CD4-positive, alpha-beta memory T cell (primary cell): ENCODE measurements at regions not wholly inside any gene's neighbourhood (a gene's known extent, or its start where the extent isn't known, plus 50 kb on each side); places are given as distances from the start of the nearest gene placed in this dataset.

Experiments used
- CTCF ChIA-PET: fragments of 350-600 bp; sonication (Branson Sonifier 250); formaldehyde crosslinking; loops from one replicate; lab custom pipeline; 2021; ENCODE audit warnings: inconsistent platforms; ENCODE audit not compliant: partially characterized antibody; lab: Charles Lee
- POLR2A ChIA-PET: fragments of 350-600 bp; sonication (Branson Sonifier 250); formaldehyde crosslinking; loops from one replicate; lab custom pipeline; 2021; ENCODE audit not compliant: partially characterized antibody; lab: Charles Lee
- DNase-seq, 5 donors: peaks; one replicate each; pipeline versions ENCODE4 v3.0.0 to v3.0.0-alpha.2; 2020 to 2022; ENCODE audit warnings: mixed read lengths in 1 of 5
- H3K27ac ChIP-seq: one replicate; pipeline ENCODE4 v1.7.0; 2013; ENCODE audit warnings: low read depth, low read length
- H3K27me3 ChIP-seq: 2 replicates; pipeline ENCODE4 v1.7.0; 2013; ENCODE audit warnings: mild to moderate bottlenecking, low read length, moderate library complexity; ENCODE audit not compliant: insufficient read depth
- H3K36me3 ChIP-seq: 2 replicates; pipeline ENCODE4 v1.7.0; 2013; ENCODE audit warnings: mild to moderate bottlenecking, low read length, moderate library complexity; ENCODE audit not compliant: insufficient read depth
- H3K4me1 ChIP-seq: 2 replicates; pipeline ENCODE4 v1.7.0; 2013; ENCODE audit warnings: mild to moderate bottlenecking, low read length, moderate library complexity; ENCODE audit not compliant: insufficient read depth
- H3K4me3 ChIP-seq, 2 donors: one replicate each; pipeline ENCODE4 v1.7.0; 2013; ENCODE audit warnings: low read length in 2 of 2, mild to moderate bottlenecking in 1 of 2
- H3K9me3 ChIP-seq, 2 donors: one replicate each; pipeline ENCODE4 v1.7.0; 2013; ENCODE audit warnings: low read length in 2 of 2, control low read depth in 1 of 2; ENCODE audit not compliant: control insufficient read depth in 1 of 2
- H3K27ac Mint-ChIP-seq, 7 donors: one replicate each; pipeline ENCODE4 v1.8.0; 2020 to 2021; ENCODE audit warnings: mixed read lengths in 7 of 7, mild to moderate bottlenecking in 6 of 7, inconsistent platforms in 3 of 7, moderate library complexity in 3 of 7
- H3K27me3 Mint-ChIP-seq, 2 donors: one replicate each; pipeline ENCODE4 v1.8.0; 2020 to 2021; ENCODE audit warnings: mixed read lengths in 2 of 2
- H3K36me3 Mint-ChIP-seq, 2 donors: one replicate each; pipeline ENCODE4 v1.8.0; 2020 to 2021; ENCODE audit warnings: mixed read lengths in 2 of 2, inconsistent platforms in 1 of 2, mild to moderate bottlenecking in 1 of 2
- H3K4me1 Mint-ChIP-seq, 4 donors: one replicate each; pipeline ENCODE4 v1.8.0; 2020 to 2021; ENCODE audit warnings: mixed read lengths in 4 of 4, mild to moderate bottlenecking in 1 of 4
- H3K4me3 Mint-ChIP-seq, 8 donors: one replicate each; pipeline ENCODE4 v1.8.0; 2020 to 2021; ENCODE audit warnings: mixed read lengths in 8 of 8, mild to moderate bottlenecking in 7 of 8, moderate library complexity in 6 of 8, inconsistent platforms in 3 of 8
- H3K9me3 Mint-ChIP-seq, 8 donors: one replicate each; pipeline ENCODE4 v1.8.0; 2020 to 2021; ENCODE audit warnings: mixed read lengths in 8 of 8, mild to moderate bottlenecking in 5 of 8, inconsistent platforms in 3 of 8, moderate library complexity in 1 of 8
- intact Hi-C: fragments of 100-400 bp; cut with micrococcal nuclease; formaldehyde crosslinking; loops from one replicate; pipeline ENCODE4 v1.15.1; 2023

DNA sequence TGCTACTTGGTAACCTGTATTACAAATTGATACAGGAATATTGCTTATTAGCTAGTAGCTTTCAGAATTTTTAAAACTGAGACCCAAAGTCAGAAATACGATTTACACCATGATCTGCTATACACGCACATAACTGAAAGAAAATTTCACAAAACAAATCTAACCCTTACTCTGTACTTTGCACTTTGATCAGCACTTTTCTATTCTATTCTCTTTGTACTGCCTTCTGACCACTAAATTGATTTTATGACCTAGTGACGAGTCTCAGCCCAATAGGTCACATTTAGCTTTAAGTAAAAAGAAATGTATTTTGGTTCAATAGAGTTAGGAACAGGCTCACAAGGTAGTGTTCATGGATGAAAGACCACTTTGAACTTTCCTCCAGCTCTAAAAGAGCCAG is 252.5 kb downstream of the TBX18 start:
- no peaks in the 10 kb centered on the region for H3K9me3 ChIP-seq
- Mint-ChIP-seq H3K4me3 (no peak overlapping the region), H3K27ac (no peak overlapping the region), H3K9me3 (peaks cover 0 to 9% (median 3%) of the 10 kb centered on the region in 8 donors), H3K4me1 (no peaks in the 10 kb centered on the region), H3K27me3 (no peaks in the 10 kb centered on the region), H3K36me3 (no peaks in the 10 kb centered on the region)
- no peaks in the 10 kb centered on the region for H3K36me3 ChIP-seq
- POLR2A ChIA-PET, result no interaction called here
- intact Hi-C loops, result no loop called here
- H3K4me1 ChIP-seq, result no peaks in the 10 kb centered on the region
- DNase-seq, result no peak
- no peak overlapping the region for H3K27ac ChIP-seq
- no peaks in the 10 kb centered on the region for H3K27me3 ChIP-seq
- CTCF ChIA-PET, result no interaction called here
- no peak overlapping the region for H3K4me3 ChIP-seq

DNA sequence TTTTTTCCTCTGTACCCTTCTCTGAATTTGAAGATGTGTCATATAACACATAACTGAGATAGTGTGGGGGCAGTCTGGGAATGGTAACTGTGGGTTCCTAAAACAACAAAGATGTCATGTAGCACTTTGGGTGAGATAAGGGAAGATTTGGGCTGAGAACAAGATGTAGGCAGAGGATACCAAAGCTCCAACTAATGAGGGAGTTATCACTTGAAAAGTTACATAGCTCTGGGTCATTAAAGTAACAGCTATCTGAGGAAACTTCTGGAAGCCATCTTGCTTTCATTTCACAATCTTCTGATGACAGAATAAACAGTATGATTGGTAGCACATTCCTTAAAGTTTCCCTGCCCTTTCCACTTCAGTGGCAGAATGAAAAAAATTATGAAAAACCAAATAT is 255.4 kb downstream of the TBX18 start:
- H3K27me3 Mint-ChIP-seq, result no peaks in the 10 kb centered on the region
- peaks cover 0 to 12% (median 7%) of the 10 kb centered on the region in 8 donors for H3K9me3 Mint-ChIP-seq
- H3K36me3 ChIP-seq, result no peaks in the 10 kb centered on the region
- no peaks in the 10 kb centered on the region for H3K27me3 ChIP-seq
- no peaks in the 10 kb centered on the region for H3K36me3 Mint-ChIP-seq
- H3K4me1 Mint-ChIP-seq, result no peaks in the 10 kb centered on the region
- H3K4me3 ChIP-seq, result no peak overlapping the region
- H3K4me1 ChIP-seq, result no peaks in the 10 kb centered on the region
- no peak overlapping the region for H3K27ac ChIP-seq
- H3K9me3 ChIP-seq, result no peaks in the 10 kb centered on the region
- intact Hi-C loops, result no loop called here
- no peak for DNase-seq
- CTCF ChIA-PET, result no interaction called here
- no peak overlapping the region for H3K4me3 Mint-ChIP-seq
- POLR2A ChIA-PET, result no interaction called here
- no peak overlapping the region for H3K27ac Mint-ChIP-seq

DNA sequence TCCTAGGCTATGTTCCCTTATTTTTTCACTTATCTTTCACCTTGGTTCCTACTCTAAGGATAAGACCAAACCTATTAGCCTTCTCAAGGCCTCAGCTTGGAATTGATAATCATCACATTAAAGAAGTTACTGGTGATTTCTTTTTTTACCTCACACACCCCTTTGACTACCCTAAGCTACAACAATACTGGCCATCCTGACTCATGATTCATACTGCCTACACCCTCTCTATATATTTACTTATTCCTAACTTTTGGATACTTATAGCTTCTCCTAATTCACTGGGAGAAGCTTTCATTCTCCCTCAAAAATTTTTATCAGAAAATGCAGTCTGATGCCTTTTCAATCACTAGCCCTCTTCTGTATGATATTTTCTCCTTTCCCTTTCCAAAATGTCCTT is 256.1 kb downstream of the TBX18 start:
- no peaks in the 10 kb centered on the region for H3K27me3 ChIP-seq
- Mint-ChIP-seq H3K36me3 (no peaks in the 10 kb centered on the region), H3K27ac (no peak overlapping the region), H3K4me1 (no peaks in the 10 kb centered on the region), H3K9me3 (peaks cover 0 to 12% (median 6%) of the 10 kb centered on the region in 8 donors), H3K4me3 (no peak overlapping the region), H3K27me3 (no peaks in the 10 kb centered on the region)
- intact Hi-C loops, result no loop called here
- H3K27ac ChIP-seq, result no peak overlapping the region
- ChIA-PET CTCF (no interaction called here), POLR2A (no interaction called here)
- no peaks in the 10 kb centered on the region for H3K9me3 ChIP-seq
- H3K36me3 ChIP-seq, result no peaks in the 10 kb centered on the region
- no peak overlapping the region for H3K4me3 ChIP-seq
- H3K4me1 ChIP-seq, result no peaks in the 10 kb centered on the region
- DNase-seq, result no peak

DNA sequence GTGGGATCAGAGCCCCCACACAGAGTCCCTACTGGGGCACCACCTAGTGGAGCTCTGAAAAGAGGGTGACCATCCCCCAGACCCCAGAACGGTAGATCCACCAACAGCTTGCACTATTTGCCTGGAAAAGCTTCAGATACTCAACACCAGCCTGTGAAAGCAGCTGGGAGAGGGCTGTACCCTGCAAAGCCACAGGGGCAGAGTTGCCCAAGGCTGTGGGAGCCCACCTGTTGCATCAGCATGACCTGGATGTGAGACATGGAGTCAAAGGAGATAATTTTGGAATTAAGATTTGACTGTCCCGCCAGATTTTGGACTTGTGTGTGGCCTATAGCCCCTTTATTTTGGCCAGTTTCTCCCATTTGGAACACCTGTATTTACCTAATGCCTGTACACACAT is 260.4 kb downstream of the TBX18 start:
- H3K9me3 Mint-ChIP-seq, result peaks cover 2 to 29% (median 10%) of the 10 kb centered on the region in 8 donors
- no peak for DNase-seq
- H3K4me3 Mint-ChIP-seq, result no peak overlapping the region
- Histone ChIP-seq H3K4me3 (no peak overlapping the region), H3K27ac (no peak overlapping the region), H3K27me3 (no peaks in the 10 kb centered on the region), H3K36me3 (no peaks in the 10 kb centered on the region), H3K4me1 (no peaks in the 10 kb centered on the region), H3K9me3 (no peaks in the 10 kb centered on the region)
- H3K27ac Mint-ChIP-seq, result no peak overlapping the region
- ChIA-PET POLR2A (no interaction called here), CTCF (no interaction called here)
- no peaks in the 10 kb centered on the region for H3K36me3 Mint-ChIP-seq
- H3K4me1 Mint-ChIP-seq, result no peaks in the 10 kb centered on the region
- no peaks in the 10 kb centered on the region for H3K27me3 Mint-ChIP-seq
- intact Hi-C loops, result no loop called here

DNA sequence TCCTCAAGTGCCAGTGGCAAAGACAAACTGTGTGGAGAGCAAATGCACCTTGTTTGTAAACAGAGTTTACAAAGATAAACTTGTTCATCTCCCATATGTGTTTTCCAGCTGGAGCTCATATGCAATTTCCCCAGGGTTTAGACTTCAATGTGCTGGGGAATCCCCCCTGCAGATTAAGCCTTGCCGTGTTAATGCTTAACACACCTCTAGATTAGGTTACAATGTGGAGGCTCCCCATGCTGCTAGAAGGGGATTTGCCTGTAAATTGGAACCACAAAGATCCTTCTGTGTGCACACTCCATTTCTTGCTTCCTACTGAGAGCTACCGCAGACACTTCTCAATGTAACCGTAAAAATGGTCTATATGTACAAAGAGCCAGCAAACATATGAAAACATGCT is 263.1 kb downstream of the TBX18 start:
- Histone ChIP-seq H3K27ac (no peak overlapping the region), H3K9me3 (no peaks in the 10 kb centered on the region), H3K4me3 (no peak overlapping the region), H3K27me3 (no peaks in the 10 kb centered on the region), H3K4me1 (no peaks in the 10 kb centered on the region), H3K36me3 (no peaks in the 10 kb centered on the region)
- ChIA-PET CTCF (no interaction called here), POLR2A (no interaction called here)
- H3K27ac Mint-ChIP-seq, result no peak overlapping the region
- DNase-seq, result no peak
- intact Hi-C loops, result no loop called here
- no peaks in the 10 kb centered on the region for H3K27me3 Mint-ChIP-seq
- H3K4me1 Mint-ChIP-seq, result no peaks in the 10 kb centered on the region
- peaks cover 0 to 24% (median 4%) of the 10 kb centered on the region in 8 donors for H3K9me3 Mint-ChIP-seq
- no peak overlapping the region for H3K4me3 Mint-ChIP-seq
- H3K36me3 Mint-ChIP-seq, result no peaks in the 10 kb centered on the region

DNA sequence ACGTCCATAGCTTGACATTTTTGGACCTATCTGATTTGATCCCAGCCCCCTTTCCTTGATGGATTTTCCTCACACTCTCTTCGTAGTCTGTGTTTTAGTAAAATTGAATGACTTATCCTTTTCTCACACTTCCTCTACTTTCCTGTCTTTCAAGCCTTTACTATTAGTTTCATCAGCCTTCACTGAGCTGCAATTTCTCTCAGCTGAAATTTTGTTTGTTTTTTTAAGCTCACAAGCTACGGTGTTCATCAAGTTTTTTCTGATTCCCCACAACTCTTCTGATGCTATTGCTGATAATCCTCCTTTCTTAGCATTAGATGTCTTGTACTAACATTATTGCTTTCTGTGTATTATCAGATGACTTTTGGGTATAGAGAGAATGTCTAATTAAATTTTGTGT is 263.7 kb downstream of the TBX18 start:
- peaks cover 0 to 18% (median 3%) of the 10 kb centered on the region in 8 donors for H3K9me3 Mint-ChIP-seq
- H3K27ac Mint-ChIP-seq, result no peak overlapping the region
- H3K27ac ChIP-seq, result no peak overlapping the region
- H3K4me1 ChIP-seq, result no peaks in the 10 kb centered on the region
- intact Hi-C loops, result no loop called here
- ChIA-PET CTCF (no interaction called here), POLR2A (no interaction called here)
- no peaks in the 10 kb centered on the region for H3K27me3 ChIP-seq
- no peak for DNase-seq
- no peak overlapping the region for H3K4me3 ChIP-seq
- no peaks in the 10 kb centered on the region for H3K36me3 ChIP-seq
- H3K4me1 Mint-ChIP-seq, result no peaks in the 10 kb centered on the region
- no peaks in the 10 kb centered on the region for H3K36me3 Mint-ChIP-seq
- H3K9me3 ChIP-seq, result no peaks in the 10 kb centered on the region
- no peaks in the 10 kb centered on the region for H3K27me3 Mint-ChIP-seq
- H3K4me3 Mint-ChIP-seq, result no peak overlapping the region

DNA sequence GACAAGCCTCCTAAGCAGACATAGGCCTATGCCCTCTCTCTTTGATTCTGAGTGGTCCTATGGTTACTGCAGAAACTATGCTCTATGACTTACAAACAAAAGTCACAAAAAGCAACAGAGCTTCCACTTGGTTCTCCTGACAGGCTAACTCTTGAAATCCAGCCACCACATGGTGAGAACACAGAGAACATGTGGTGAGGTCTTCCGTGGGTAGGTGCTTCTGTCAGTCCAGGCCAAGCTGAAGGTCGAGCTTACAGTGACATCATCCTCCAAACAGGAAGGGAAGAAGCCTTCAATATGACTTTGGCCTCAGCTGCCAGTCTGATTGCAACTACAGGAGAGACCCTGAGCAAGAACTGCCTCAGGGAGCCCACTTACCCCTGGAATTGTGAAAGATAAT is 265.5 kb downstream of the TBX18 start:
- H3K27ac ChIP-seq, result no peak overlapping the region
- POLR2A ChIA-PET, result no interaction called here
- H3K4me1 Mint-ChIP-seq, result no peaks in the 10 kb centered on the region

More for the DNA sequence above, 265.5 kb downstream of the TBX18 start:
- Histone ChIP-seq H3K27me3 (no peaks in the 10 kb centered on the region), H3K4me3 (no peak overlapping the region), H3K36me3 (no peaks in the 10 kb centered on the region), H3K9me3 (no peaks in the 10 kb centered on the region), H3K4me1 (no peaks in the 10 kb centered on the region)
- no peaks in the 10 kb centered on the region for H3K36me3 Mint-ChIP-seq
- H3K27me3 Mint-ChIP-seq, result no peaks in the 10 kb centered on the region
- peaks cover 0 to 17% (median 2%) of the 10 kb centered on the region in 8 donors for H3K9me3 Mint-ChIP-seq
- DNase-seq, result no peak
- intact Hi-C loops, result no loop called here
- no peak overlapping the region for H3K4me3 Mint-ChIP-seq
- CTCF ChIA-PET, result no interaction called here
- H3K27ac Mint-ChIP-seq, result no peak overlapping the region
